Bone marrow (tissue), 2 donors: ENCODE measurements at regions not wholly inside any gene's neighbourhood (a gene's known extent, or its start where the extent isn't known, plus 50 kb on each side); places are given as distances from the start of the nearest gene placed in this dataset.
A peak's percentile ranks its signal among the peaks of the same experiment; 100 is the strongest.
"Not testable (repeated sequence)": the region's sequence is repeated elsewhere in the genome, so short reads cannot be mapped to it uniquely, and the experiment has no call there.

Experiments
- DNase-seq, 2 donors: peaks; one replicate each; lab custom pipeline; 2025; lab: John Stamatoyannopoulos, UW

GRCh38 chr4:189769131-189769530 lies 171.5 kb upstream of the FRG1 start:
- DNase-seq, result no peak

GRCh38 chr4:189771696-189772361 lies 168.8 kb upstream of the FRG1 start:
- no peak for DNase-seq

DNA sequence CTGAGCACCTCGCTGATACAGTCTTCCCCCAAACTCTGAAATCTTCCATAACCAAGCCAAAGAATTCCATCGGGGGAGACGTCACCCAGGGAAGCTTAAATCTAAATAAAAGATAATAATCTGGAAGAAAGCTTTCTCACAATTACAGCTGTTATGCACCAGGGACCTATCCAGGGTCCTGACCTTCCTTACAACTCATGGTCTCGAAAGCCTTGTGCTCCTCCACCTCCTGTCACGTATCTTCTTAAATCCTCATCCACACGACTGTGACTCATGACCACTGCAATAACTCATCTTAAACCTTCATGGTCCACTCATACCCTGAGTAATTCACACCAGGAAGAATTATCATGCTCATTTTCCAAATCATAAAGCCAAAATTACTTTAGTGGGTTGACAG lies 166.8 kb upstream of the FRG1 start:
- DNase-seq, result no peak

DNA sequence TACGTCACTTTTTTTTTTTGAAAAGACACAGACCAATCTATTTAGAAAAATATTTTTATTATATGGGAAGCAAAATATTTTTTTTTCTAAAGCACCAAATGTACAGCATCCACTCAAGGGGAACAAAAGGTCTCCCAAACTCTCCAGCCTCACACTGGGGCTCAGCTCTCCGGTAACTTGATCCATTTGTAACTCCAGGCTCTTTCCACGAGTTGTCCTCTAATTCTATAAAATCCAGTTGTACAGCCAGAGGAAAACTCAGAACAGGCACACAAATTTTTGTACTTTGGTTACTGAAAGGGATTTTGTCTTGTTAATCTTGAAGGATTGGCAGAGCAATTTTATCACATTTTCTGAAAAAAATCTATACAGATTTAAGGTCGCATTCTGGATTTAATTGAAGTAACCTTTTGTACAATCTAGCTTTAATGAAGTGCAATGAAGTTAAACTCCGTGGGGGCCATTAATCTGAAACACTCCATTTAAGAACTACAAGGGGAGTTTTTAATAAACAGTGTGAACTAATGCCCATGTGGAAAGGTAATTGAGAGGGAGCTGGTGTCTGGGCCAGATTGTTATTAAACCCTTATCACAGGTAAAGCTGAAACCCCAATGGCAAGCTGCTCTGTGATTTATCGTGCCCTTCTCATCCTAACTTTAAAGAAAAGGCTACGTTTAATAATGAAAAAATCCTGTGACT lies 161.2 kb upstream of the FRG1 start:
- DNase-seq, result no peak

- DNase-seq, result no peak
Observed at GRCh38 chr4:189780391-189780790, 160.3 kb upstream of the FRG1 start.

- DNase-seq, result no peak
Observed at GRCh38 chr4:189784651-189785050, 156.0 kb upstream of the FRG1 start.

- no peak for DNase-seq
Observed at GRCh38 chr4:189785257-189785656, 155.4 kb upstream of the FRG1 start.

DNA sequence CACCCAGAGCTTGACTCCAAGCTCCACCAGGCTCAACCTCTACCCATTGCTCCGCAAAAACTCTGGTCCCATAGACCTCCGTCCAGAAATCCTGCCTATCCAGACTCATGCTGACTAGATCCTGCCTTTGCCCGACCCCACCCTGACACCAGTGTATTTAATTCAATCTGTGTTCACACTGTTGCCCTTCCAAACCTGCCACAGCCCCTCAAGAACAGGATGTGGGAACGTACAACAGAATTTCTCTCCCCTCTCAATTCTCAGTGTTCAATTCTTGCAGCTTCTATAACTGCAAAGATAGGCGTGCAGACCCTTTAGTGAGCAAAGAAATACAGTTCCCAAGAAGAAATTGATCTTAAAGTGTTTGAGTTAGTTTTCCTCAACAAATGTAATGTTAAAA lies 154.2 kb upstream of the FRG1 start:
- no peak for DNase-seq

DNA sequence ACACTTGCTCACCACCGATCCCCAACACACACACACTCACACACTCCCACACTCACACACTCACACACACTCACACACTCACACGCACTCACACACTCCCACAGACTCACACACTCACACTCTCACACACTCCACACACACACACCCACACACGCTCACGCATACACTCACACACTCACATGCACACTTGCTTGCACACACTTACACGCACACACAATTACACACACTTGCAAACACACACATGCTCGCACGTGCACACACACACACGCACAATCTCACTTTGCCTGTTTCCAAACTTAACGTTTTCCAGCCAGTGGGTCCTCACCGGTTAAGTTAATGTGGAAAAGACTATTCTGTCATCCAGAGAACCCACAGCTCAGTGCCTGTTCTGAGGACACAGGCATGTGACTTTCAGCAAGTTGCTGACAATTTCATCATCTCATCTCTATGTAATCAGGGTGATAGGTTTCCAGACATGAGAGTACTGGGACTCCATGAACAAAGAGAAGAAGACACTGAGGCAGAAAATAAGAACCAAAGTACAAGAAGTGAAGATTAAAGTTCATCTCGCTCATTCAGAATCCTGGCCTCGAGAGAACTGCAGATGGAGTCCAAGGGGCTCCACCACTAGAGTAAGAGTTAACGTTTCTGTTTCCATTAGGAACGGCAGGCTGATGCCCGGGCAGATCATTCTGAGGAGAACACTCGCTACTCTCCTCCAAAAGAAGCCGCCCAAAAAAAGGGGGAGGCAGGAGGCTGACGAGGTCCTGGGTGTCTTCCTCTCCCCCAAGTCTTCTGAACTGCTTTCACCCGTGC lies 153.2 kb upstream of the FRG1 start:
- DNase-seq, result no peak

- DNase-seq, result peak; percentile 27 to 51
Observed at GRCh38 chr4:189792924-189793618, 147.6 kb upstream of the FRG1 start.

- DNase-seq, result no peak
Observed at GRCh38 chr4:189800545-189801088, 140.1 kb upstream of the FRG1 start.

DNA sequence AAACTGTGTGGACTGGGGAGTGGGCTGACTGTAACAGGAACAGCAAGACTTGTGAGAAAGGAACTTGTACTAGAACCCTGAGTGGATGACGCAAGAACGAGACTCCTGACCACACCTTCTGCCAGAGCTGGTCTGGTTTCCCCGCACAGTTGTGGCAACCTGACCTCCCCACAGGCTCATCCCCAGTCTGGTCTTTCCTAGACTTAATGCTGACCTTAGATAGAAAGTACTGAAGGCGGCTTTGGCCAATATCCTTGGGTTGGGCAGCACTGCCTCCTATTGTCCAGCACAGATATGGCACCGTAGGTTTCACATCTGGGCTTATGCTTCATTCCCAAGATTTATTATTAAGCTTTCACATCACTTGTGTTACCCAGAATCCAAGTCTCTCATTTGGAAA lies 137.8 kb upstream of the FRG1 start:
- no peak for DNase-seq

DNA sequence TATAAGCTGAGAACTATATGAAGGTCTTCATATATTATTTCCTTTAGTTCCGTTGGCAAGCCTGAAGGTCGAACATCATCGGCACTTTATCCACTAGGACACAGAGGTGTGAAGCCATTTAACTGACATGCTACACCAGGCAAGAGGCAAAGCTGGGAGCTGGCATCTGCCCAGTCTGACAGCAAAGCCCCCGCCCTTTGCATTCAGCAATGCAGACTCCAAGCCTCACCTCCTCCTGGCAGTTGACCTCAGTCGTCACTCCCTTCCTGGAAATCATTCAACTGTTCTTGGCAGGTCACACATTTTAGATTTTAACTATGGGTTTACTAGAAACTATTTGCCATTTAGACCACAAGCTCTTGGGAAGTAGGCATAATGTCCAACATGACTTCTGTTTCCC lies 135.8 kb upstream of the FRG1 start:
- no peak for DNase-seq

- no peak for DNase-seq
Observed at GRCh38 chr4:189806506-189806905, 134.2 kb upstream of the FRG1 start.

GRCh38 chr4:189807031-189807430 lies 133.6 kb upstream of the FRG1 start:
- no peak for DNase-seq

GRCh38 chr4:189809241-189809735 lies 131.4 kb upstream of the FRG1 start:
- no peak for DNase-seq

- no peak for DNase-seq
Observed at GRCh38 chr4:189809839-189810238, 130.8 kb upstream of the FRG1 start.

DNA sequence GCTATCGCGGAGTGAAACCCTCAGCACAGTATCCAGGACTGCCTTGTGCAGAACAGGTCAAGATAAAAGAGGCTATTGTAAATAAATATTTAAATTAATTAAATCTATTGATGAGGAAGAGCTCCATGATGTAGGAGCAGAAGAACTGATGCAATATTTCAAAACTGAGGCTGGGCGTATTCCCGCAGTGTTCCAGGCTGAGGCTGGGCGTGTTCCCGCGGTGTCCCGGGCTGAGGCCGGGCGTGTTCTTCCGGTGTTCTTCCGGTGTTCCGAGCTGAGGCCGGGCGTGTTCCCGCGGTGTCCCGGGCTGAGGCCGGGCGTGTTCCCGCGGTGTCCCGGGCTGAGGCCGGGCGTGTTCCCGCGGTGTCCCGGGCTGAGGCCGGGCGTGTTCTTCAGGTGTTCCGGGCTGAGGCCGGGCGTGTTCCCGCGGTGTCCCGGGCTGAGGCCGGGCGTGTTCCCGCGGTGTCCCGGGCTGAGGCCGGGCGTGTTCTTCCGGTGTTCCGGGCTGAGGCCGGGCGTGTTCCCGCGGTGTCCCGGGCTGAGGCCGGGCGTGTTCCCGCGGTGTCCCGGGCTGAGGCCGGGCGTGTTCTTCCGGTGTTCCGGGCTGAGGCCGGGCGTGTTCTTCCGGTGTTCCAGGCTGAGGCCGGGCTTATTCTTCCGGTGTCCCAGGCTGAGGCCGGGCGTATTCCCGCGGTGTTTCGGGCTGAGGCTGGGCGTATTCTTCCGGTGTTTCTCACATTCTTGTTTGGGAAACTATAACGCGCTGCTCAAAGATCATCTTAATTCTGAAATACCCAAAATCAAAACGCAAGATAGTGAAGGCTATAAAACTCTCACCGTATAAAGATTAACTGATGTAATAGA lies 130.1 kb upstream of the FRG1 start:
- DNase-seq, result not testable (repeated sequence)

GRCh38 chr4:189815404-189816192 lies 125.1 kb upstream of the FRG1 start:
- DNase-seq, result no peak

DNA sequence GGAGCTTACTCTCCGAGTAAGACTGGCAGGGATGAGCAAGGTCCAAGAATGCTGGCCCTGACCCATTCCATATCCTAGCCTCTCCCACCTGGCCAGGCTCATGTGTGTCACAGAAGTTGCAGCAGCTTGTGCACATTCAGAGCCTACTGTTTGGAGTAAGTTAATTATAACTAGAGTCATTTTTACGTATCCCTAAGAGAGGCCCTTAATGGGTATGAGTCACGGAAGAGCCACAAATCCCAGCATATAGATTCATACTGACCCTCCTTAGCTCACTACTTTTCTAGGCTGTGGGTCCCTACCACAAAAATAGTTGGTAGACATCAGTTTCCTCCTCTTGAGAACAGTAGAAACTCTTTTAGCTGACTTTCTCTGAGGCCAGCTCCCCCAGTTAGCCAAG lies 118.3 kb upstream of the FRG1 start:
- DNase-seq, result no peak
